Upper lobe of left lung (tissue), 4 donors: ENCODE measurements at regions not wholly inside any gene's neighbourhood (a gene's known extent, or its start where the extent isn't known, plus 50 kb on each side); places are given as distances from the start of the nearest gene placed in this dataset.

ENCODE experiments used
- CTCF ChIP-seq, 6 experiments: fragments of 450-650 bp in 4 of 6; fragments of 200-600 bp in 2 of 6; sonication (generic) in 2 of 6; IDR thresholded peaks; one replicate each; pipeline ENCODE4 v1.5.1; 2016 to 2019; ENCODE audit warnings: antibody characterized with exemption in 6 of 6
- POLR2A ChIP-seq, 4 donors: fragments of 450-650 bp; IDR thresholded peaks; one replicate each; pipeline ENCODE4 v1.5.1; 2016 to 2017; ENCODE audit warnings: antibody characterized with exemption in 4 of 4, mild to moderate bottlenecking in 2 of 4
- POLR2AphosphoS5 ChIP-seq, 2 donors: sonication (generic); formaldehyde crosslinking; IDR thresholded peaks; one replicate each; pipeline ENCODE4 v1.5.1; 2017; ENCODE audit warnings: antibody characterized with exemption in 2 of 2

- no peak for TF ChIP-seq POLR2A (IDR thresholded peaks at IDR 0.05)
- no peak for TF ChIP-seq CTCF (IDR thresholded peaks at IDR 0.05)
- no peak for TF ChIP-seq POLR2AphosphoS5 (IDR thresholded peaks at IDR 0.05)
These were observed 165.7 kb downstream of the SLCO4C1 start for GRCh38 chr5:102130386-102130785.
